ENCODE measurements at regions not wholly inside any gene's neighbourhood (a gene's known extent, or its start where the extent isn't known, plus 50 kb on each side); places are given as distances from the start of the nearest gene placed in this dataset.
"Not testable (repeated sequence)": the region's sequence is repeated elsewhere in the genome, so short reads cannot be mapped to it uniquely, and the experiment has no call there.

DNA sequence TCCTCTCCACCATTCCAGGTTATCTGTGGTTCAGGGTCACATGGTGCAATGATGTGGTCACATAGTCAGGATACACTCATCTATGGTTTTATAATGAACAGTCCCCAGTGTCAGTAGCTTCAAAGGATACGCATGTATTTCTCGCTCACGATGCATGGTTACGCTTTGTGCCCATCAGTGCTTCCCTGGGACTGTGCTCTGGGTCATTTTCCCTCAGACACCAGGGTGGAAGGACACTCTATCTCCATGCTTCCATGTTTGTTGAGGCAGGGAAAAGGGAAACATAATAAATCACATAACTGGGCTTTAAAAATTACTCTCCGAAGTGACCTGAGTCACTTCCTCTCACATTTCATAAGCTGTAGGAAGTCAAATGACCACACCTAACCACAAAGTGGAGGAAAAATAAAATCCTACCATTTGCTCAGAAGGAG, 394.8 kb upstream of the NOX3 start:
- Histone ChIP-seq H3K27me3 (ENCODE audit: insufficient read depth, low read length) (no peaks in the 10 kb centered on the region), H3K79me2 (ENCODE audit: control insufficient read depth, insufficient read depth, low read length, unreplicated experiment) (no peaks in the 10 kb centered on the region), H3K4me1 (ENCODE audit: control insufficient read depth, insufficient read depth, low read length, unreplicated experiment) (no peaks in the 10 kb centered on the region), H2AFZ (ENCODE audit: low read length, unreplicated experiment) (no peak overlapping the region), H3K4me3 (ENCODE audit: low read depth, low read length) (no peak overlapping the region), H3K27ac (ENCODE audit: low read depth, low read length) (no peak overlapping the region), H3K36me3 (ENCODE audit: insufficient read depth, low read length) (no peaks in the 10 kb centered on the region)

DNA sequence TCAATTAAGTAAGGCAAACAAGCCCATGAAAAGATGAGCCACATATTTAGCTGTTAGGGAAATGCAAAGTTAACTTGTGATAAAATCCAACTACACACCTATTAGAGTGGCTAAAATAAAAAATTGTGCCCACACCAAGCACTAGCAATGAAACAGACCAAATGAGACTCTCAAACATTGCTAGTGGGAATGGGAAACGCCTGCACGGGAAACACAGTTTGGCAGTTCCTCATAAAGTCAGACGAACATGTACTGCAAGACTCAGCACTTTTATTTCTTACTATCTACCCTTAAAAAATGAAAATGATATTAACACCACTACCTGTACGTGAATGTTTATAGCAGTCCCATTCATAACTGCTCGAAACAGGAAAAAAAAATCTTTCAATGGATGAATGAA, 392.1 kb upstream of the NOX3 start:
- Histone ChIP-seq H2AFZ (ENCODE audit: low read length, unreplicated experiment) (no peak overlapping the region), H3K27me3 (ENCODE audit: insufficient read depth, low read length) (no peaks in the 10 kb centered on the region), H3K79me2 (ENCODE audit: control insufficient read depth, insufficient read depth, low read length, unreplicated experiment) (no peaks in the 10 kb centered on the region), H3K4me3 (ENCODE audit: low read depth, low read length) (no peak overlapping the region), H3K36me3 (ENCODE audit: insufficient read depth, low read length) (no peaks in the 10 kb centered on the region), H3K4me1 (ENCODE audit: control insufficient read depth, insufficient read depth, low read length, unreplicated experiment) (no peaks in the 10 kb centered on the region), H3K27ac (ENCODE audit: low read depth, low read length) (no peak overlapping the region)

DNA sequence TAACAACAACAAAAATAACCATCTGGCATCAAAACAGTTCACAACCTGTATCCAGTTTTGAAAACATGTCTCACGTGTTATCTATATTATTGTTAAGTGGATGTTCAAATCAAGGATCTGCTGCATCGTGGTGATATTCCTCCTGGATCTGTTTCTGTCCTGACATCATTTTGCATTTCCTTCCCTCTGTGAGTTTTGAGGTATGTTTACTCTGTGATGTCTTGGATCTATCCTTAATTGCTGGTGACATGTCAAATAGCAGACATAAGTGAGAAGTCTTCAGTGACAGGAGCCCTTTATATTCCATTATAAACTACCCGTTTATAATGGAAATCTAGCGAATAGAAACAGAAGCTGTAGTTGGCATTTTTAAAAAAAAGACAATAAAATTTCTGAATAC, 381.8 kb upstream of the NOX3 start:
- Histone ChIP-seq H3K36me3 (ENCODE audit: insufficient read depth, low read length) (no peaks in the 10 kb centered on the region), H3K4me3 (ENCODE audit: low read depth, low read length) (no peak overlapping the region), H3K4me1 (ENCODE audit: control insufficient read depth, insufficient read depth, low read length, unreplicated experiment) (no peaks in the 10 kb centered on the region), H3K27me3 (ENCODE audit: insufficient read depth, low read length) (no peaks in the 10 kb centered on the region), H2AFZ (ENCODE audit: low read length, unreplicated experiment) (no peak overlapping the region), H3K79me2 (ENCODE audit: control insufficient read depth, insufficient read depth, low read length, unreplicated experiment) (no peaks in the 10 kb centered on the region), H3K27ac (ENCODE audit: low read depth, low read length) (no peak overlapping the region)

DNA sequence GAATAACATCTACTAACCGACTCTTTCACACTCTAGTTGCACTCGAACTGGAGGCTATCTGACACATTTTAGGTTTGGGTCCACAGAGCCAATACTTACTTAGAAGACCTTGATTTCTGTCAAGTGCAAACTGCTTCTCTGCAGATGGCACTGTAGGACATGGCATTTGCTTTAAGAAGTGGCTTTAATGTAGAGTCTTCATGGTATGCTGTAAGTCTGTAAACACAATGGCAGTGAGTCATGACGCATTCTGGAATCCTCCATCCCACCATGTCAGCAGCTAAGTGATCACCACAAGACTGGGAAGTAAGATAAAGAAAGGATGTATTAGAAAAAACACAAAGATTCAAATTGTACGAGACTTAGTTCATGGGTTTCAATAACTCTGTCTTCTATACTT, 377.0 kb upstream of the NOX3 start:
- Histone ChIP-seq H3K27me3 (ENCODE audit: insufficient read depth, low read length) (no peaks in the 10 kb centered on the region), H3K36me3 (ENCODE audit: insufficient read depth, low read length) (no peaks in the 10 kb centered on the region), H2AFZ (ENCODE audit: low read length, unreplicated experiment) (no peak overlapping the region), H3K27ac (ENCODE audit: low read depth, low read length) (no peak overlapping the region), H3K4me1 (ENCODE audit: control insufficient read depth, insufficient read depth, low read length, unreplicated experiment) (no peaks in the 10 kb centered on the region), H3K79me2 (ENCODE audit: control insufficient read depth, insufficient read depth, low read length, unreplicated experiment) (no peaks in the 10 kb centered on the region), H3K4me3 (ENCODE audit: low read depth, low read length) (no peak overlapping the region)

DNA sequence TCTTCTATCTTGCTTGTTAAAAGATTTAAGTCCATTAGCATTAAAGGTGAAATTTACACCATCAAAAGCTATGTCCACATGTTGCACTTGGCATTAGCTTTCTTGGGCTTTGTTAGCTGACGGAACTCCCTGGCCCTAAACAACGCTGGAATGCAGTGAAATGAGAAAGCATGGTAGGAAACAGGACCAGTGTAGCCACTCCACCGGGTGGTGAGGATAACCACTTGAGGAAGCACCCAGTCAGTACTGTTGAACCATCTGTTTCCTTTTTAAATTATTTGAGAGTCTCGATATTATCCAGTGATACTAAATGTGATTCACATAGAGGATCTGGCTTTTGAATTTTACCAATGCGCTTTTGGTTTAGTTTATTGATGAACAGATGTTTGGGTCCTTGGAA, 374.9 kb upstream of the NOX3 start:
- H3K4me3 ChIP-seq (ENCODE audit: low read depth, low read length), result no peak overlapping the region
- no peak overlapping the region for H3K27ac ChIP-seq (ENCODE audit: low read depth, low read length)
- H3K79me2 ChIP-seq (ENCODE audit: control insufficient read depth, insufficient read depth, low read length, unreplicated experiment), result no peaks in the 10 kb centered on the region
- H2AFZ ChIP-seq (ENCODE audit: low read length, unreplicated experiment), result no peak overlapping the region
- no peaks in the 10 kb centered on the region for H3K36me3 ChIP-seq (ENCODE audit: insufficient read depth, low read length)
- no peaks in the 10 kb centered on the region for H3K4me1 ChIP-seq (ENCODE audit: control insufficient read depth, insufficient read depth, low read length, unreplicated experiment)
- H3K27me3 ChIP-seq (ENCODE audit: insufficient read depth, low read length), result no peaks in the 10 kb centered on the region

DNA sequence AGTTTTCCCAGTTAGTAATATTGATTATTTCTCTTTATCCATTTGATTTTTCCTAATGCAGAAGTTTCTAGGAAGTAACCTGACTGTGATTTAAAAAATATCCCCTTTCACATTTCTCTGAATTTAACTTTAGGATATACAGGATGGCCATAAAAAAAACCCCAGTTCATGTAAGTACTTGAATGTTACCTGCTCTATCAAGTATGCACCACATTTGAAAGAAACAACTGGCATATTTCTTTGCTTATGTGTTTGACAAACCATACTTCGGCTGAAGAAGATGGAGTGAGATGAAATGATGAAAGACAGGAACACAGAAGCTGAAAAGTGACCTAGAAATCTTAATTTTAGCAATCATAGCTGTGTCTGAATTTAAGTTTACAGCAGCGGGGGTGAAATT, 374.0 kb upstream of the NOX3 start:
- H3K79me2 ChIP-seq (ENCODE audit: control insufficient read depth, insufficient read depth, low read length, unreplicated experiment), result no peaks in the 10 kb centered on the region
- H3K4me1 ChIP-seq (ENCODE audit: control insufficient read depth, insufficient read depth, low read length, unreplicated experiment), result no peaks in the 10 kb centered on the region
- no peaks in the 10 kb centered on the region for H3K36me3 ChIP-seq (ENCODE audit: insufficient read depth, low read length)
- H3K4me3 ChIP-seq (ENCODE audit: low read depth, low read length), result no peak overlapping the region
- no peaks in the 10 kb centered on the region for H3K27me3 ChIP-seq (ENCODE audit: insufficient read depth, low read length)
- no peak overlapping the region for H3K27ac ChIP-seq (ENCODE audit: low read depth, low read length)
- H2AFZ ChIP-seq (ENCODE audit: low read length, unreplicated experiment), result no peak overlapping the region

DNA sequence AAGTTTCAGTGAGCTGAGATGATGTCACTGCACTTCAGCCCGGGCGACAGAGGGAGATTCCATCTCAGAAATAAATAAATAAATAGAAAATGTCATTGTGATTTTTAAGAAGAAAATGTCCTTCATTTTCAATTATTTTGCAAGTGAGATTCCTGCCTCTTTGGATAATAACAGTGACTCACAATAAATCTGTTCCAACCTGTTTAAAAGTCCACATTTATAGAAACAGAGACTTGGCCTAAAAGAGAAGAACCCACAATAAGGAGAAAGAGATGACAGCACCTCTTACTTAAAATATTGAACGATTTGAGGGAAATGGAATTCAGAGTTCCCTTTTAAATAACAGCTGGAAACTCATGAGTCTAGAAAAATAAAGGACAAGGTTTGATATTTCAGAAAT, 373.4 kb upstream of the NOX3 start:
- Histone ChIP-seq H3K36me3 (ENCODE audit: insufficient read depth, low read length) (no peaks in the 10 kb centered on the region), H3K27me3 (ENCODE audit: insufficient read depth, low read length) (no peaks in the 10 kb centered on the region), H3K79me2 (ENCODE audit: control insufficient read depth, insufficient read depth, low read length, unreplicated experiment) (no peaks in the 10 kb centered on the region), H2AFZ (ENCODE audit: low read length, unreplicated experiment) (no peak overlapping the region), H3K4me3 (ENCODE audit: low read depth, low read length) (no peak overlapping the region), H3K27ac (ENCODE audit: low read depth, low read length) (no peak overlapping the region), H3K4me1 (ENCODE audit: control insufficient read depth, insufficient read depth, low read length, unreplicated experiment) (no peaks in the 10 kb centered on the region)

DNA sequence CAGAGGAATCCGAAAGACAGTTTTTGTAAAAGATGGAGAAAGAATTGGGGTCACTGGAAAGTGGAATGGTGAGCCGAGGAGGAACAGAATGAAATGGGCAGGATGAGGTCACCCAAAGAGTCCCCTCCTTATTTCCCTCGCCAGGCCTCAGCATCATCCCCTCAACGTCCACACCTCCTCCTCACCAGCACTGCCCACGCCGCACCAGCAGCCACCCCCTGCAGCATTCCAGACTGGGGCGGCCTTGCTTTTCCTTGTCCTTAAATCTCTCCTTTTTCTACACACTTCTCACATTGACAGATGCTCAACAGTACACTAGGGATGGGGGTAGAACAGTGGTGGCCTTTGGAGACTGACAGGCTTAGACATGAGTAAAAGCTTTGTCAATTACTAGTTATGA, 363.1 kb upstream of the NOX3 start:
- Histone ChIP-seq H2AFZ (ENCODE audit: low read length, unreplicated experiment) (no peak overlapping the region), H3K27ac (ENCODE audit: low read depth, low read length) (no peak overlapping the region), H3K36me3 (ENCODE audit: insufficient read depth, low read length) (no peaks in the 10 kb centered on the region), H3K27me3 (ENCODE audit: insufficient read depth, low read length) (no peaks in the 10 kb centered on the region), H3K4me1 (ENCODE audit: control insufficient read depth, insufficient read depth, low read length, unreplicated experiment) (no peaks in the 10 kb centered on the region), H3K4me3 (ENCODE audit: low read depth, low read length) (no peak overlapping the region), H3K79me2 (ENCODE audit: control insufficient read depth, insufficient read depth, low read length, unreplicated experiment) (no peaks in the 10 kb centered on the region)

DNA sequence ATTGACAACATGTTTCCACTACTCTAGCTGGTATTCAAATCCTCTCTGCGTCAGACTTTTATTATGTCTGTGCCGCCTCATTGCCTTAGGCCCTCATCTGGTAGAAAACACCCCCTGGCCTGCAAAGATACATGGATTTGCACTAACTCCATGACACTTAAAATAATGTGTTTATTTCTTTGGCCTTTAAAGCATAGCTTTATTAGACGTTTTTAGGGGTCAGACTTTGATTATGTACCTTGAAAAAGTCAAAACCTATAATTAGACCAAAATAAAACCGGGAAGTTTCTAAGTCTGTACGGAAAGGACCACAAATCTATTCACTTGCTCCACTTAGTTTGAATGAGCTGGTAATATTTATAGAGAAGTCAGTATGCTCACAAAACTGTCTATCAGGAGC, 357.9 kb upstream of the NOX3 start:
- Histone ChIP-seq H3K36me3 (ENCODE audit: insufficient read depth, low read length) (no peaks in the 10 kb centered on the region), H3K4me3 (ENCODE audit: low read depth, low read length) (no peak overlapping the region), H2AFZ (ENCODE audit: low read length, unreplicated experiment) (no peak overlapping the region)

DNA sequence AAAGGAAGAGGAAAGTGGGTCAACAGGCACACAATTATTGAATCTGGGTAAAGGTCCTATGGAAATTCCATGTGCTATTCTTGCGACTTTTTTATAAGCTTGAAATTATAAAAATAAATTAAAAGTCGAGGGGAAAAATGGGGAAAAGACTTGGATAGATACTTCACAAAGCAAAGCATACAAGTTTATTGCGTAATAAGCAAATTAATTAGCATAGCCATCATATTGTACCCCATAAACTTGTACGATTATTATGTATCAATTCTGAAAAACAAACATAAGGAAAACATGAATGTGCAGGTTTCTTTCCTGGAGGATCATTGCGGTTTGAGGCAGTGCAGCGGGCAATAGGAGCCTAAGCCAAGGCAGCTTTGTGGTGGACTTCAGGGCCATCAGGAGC, 351.6 kb upstream of the NOX3 start:
- H3K4me3 ChIP-seq (ENCODE audit: low read depth, low read length), result no peak overlapping the region
- no peaks in the 10 kb centered on the region for H3K27me3 ChIP-seq (ENCODE audit: insufficient read depth, low read length)
- H3K4me1 ChIP-seq (ENCODE audit: control insufficient read depth, insufficient read depth, low read length, unreplicated experiment), result no peaks in the 10 kb centered on the region
- H3K36me3 ChIP-seq (ENCODE audit: insufficient read depth, low read length), result no peaks in the 10 kb centered on the region
- no peaks in the 10 kb centered on the region for H3K79me2 ChIP-seq (ENCODE audit: control insufficient read depth, insufficient read depth, low read length, unreplicated experiment)
- H2AFZ ChIP-seq (ENCODE audit: low read length, unreplicated experiment), result no peak overlapping the region
- no peak overlapping the region for H3K27ac ChIP-seq (ENCODE audit: low read depth, low read length)

More for the DNA sequence above, 357.9 kb upstream of the NOX3 start:
- Histone ChIP-seq H3K4me1 (ENCODE audit: control insufficient read depth, insufficient read depth, low read length, unreplicated experiment) (no peaks in the 10 kb centered on the region), H3K79me2 (ENCODE audit: control insufficient read depth, insufficient read depth, low read length, unreplicated experiment) (no peaks in the 10 kb centered on the region), H3K27me3 (ENCODE audit: insufficient read depth, low read length) (no peaks in the 10 kb centered on the region), H3K27ac (ENCODE audit: low read depth, low read length) (no peak overlapping the region)

DNA sequence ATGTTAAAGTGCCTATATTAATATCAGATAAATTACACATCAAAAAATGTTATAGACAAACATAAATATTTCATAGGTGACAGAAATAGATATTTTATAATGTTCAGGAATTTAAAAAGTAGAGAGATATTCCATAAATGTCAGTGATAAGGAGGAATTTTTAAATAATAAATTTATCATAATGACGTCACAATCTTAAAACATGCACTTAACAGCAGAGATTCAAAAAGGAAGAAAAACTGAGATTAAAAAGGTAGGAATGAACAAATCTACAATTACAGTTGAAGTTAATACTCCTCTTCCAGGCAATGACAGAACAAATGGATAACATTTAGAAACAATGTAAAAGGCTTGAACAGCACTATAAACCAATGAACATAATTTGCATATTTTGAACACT, 345.4 kb upstream of the NOX3 start:
- no peaks in the 10 kb centered on the region for H3K36me3 ChIP-seq (ENCODE audit: insufficient read depth, low read length)
- no peaks in the 10 kb centered on the region for H3K4me1 ChIP-seq (ENCODE audit: control insufficient read depth, insufficient read depth, low read length, unreplicated experiment)
- H3K27ac ChIP-seq (ENCODE audit: low read depth, low read length), result no peak overlapping the region
- H2AFZ ChIP-seq (ENCODE audit: low read length, unreplicated experiment), result no peak overlapping the region
- no peaks in the 10 kb centered on the region for H3K79me2 ChIP-seq (ENCODE audit: control insufficient read depth, insufficient read depth, low read length, unreplicated experiment)
- no peaks in the 10 kb centered on the region for H3K27me3 ChIP-seq (ENCODE audit: insufficient read depth, low read length)
- H3K4me3 ChIP-seq (ENCODE audit: low read depth, low read length), result no peak overlapping the region

DNA sequence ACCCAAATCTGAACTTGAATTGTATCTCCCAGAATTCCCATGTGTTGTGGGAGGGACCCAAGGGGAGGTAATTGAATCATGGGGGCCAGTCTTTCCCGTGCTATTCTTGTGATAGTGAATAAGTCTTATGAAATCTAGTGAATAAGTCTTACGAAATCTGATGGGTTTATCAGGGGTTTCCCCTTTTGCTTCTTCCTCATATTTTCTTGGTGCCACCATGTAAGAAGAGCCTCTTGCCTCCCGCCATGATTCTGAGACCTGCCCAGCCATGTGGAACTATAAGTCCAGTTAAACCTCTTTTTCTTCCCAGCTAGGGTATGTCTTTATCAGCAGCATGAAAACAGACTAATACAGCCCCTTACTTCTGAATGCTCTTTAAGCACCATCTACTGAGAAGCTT, 343.2 kb upstream of the NOX3 start:
- H3K4me3 ChIP-seq (ENCODE audit: low read depth, low read length); H2AFZ ChIP-seq (ENCODE audit: low read length, unreplicated experiment); H3K27ac ChIP-seq (ENCODE audit: low read depth, low read length); H3K27me3 ChIP-seq (ENCODE audit: insufficient read depth, low read length); H3K79me2 ChIP-seq (ENCODE audit: control insufficient read depth, insufficient read depth, low read length, unreplicated experiment); H3K4me1 ChIP-seq (ENCODE audit: control insufficient read depth, insufficient read depth, low read length, unreplicated experiment); H3K36me3 ChIP-seq (ENCODE audit: insufficient read depth, low read length): not testable (repeated sequence)
